ENCODE measurements at regions not wholly inside any gene's neighbourhood (a gene's known extent, or its start where the extent isn't known, plus 50 kb on each side); places are given as distances from the start of the nearest gene placed in this dataset.
A peak's percentile ranks its signal among the peaks of the same experiment; 100 is the strongest.

DNA sequence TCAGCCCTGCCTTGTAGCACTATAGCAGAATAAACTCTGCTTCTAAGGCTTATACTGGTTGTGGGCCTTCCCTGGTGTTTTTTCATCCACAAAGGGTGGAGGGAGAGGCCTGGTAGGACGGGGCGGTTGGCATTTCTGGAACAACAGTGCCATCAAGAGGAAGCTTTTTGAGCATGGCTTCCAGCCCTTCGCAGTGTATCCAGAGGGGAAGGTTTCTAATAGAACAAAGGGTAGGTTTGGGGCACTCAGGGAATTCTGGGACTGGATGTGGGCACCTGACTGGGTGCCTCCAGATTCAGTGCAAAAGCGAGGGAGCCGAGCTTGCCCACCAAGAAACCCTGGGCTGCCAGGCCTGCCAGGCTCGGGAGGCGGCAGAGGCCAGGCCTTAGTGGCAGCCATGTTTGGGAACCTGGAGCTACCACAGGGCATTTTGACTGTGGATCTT is 229.6 kb upstream of the AGTR2 start:
- H3K27me3 Mint-ChIP-seq, result peaks cover 6% of the 10 kb centered on the region
- no peaks in the 10 kb centered on the region for H3K9me3 Mint-ChIP-seq
- H3K27ac Mint-ChIP-seq, result no peak overlapping the region
- no peak overlapping the region for H3K4me3 Mint-ChIP-seq
- H3K4me1 Mint-ChIP-seq (ENCODE audit: low read depth), result peaks cover 8% of the 10 kb centered on the region
- H3K36me3 Mint-ChIP-seq (ENCODE audit: low read depth), result no peaks in the 10 kb centered on the region
- peak; percentile 45 for DNase-seq

DNA sequence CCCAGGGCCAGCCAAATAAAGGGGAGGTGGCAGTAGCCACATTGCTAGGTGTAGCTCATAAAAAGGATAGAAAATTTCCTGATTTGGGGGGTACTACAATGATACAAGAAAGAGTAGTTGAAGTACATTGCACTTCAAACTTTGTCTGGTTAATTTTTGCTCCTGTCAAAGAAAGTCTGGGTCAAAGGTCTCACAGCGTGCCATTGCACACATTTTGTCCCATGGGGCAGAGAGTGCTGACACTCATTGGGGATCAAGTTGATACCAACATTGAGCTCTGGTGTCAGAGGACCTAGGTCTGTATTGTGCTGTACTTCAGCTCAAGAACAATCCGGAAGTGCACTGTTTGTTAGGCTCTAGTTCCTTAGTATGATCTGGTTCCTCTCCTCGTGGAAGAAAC is 229.2 kb upstream of the AGTR2 start:
- H3K36me3 Mint-ChIP-seq (ENCODE audit: low read depth), result no peaks in the 10 kb centered on the region
- H3K27me3 Mint-ChIP-seq, result peaks cover 9% of the 10 kb centered on the region
- no peak for DNase-seq
- peaks cover 8% of the 10 kb centered on the region for H3K4me1 Mint-ChIP-seq (ENCODE audit: low read depth)
- H3K27ac Mint-ChIP-seq, result no peak overlapping the region
- no peaks in the 10 kb centered on the region for H3K9me3 Mint-ChIP-seq
- no peak overlapping the region for H3K4me3 Mint-ChIP-seq

DNA sequence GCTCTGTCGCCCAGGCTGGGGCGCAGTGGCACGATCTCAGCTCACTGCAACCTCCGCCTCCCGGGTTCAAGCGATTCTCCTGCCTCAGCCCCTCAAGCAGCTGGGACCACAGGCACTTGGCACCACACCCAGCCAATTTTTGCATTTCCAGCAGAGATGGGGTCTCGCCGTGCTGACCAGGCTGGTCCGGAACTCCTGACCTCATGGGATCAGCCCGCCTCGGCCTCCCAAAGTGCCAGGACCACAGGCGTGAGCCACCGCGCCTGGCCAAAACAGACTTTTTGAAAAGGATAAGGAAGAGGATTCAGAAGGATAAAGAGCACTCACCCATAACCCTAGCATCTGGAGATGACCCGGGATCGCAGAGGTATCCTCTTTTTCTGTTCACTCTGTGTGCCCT is 224.5 kb upstream of the AGTR2 start:
- Mint-ChIP-seq H3K4me1 (ENCODE audit: low read depth) (no peaks in the 10 kb centered on the region), H3K27me3 (peaks cover 14% of the 10 kb centered on the region), H3K9me3 (no peaks in the 10 kb centered on the region), H3K36me3 (ENCODE audit: low read depth) (no peaks in the 10 kb centered on the region), H3K4me3 (no peak overlapping the region), H3K27ac (no peak overlapping the region)
- DNase-seq, result no peak

DNA sequence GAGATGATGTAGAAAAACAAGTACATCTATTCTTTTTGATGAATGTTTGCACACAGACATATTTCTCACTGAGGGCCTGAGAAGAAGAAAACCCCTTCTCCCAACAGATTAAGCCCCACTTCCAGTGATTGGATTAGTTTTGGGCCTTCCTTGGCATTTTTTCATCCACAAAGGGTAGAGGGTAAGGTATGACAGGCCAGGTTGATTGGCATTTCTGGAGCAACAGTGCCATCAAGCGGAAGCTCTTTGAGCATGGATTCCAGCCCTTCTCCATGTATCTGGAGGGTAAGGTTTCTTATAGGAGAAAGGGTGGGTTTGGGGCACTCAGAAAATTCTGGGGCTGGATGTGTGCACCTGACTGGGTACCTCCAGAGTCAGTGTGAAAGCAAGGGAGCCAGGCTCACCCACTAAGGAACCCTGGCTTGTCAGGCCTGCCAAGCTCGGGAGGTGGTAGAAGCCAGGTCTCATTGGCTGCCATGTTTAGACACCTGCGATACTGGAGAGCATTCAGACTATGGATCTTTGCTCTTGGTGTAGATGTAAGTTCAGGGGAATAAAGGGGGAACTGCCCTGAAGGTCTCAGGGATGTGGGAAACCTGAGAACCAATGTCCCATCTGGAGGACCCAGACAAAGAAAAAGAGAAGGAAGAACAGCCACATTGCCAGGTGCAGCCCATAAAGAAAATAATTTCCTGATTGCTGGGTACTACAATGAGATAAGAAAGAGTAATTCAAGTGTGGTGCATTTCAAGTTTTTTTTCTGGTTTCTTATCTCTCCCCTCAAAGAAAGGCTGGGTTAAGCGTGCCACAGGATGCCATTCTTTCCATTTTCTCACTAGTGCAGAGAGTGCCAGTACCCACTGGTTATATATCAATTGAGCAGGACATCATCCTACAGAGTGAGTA is 222.3 kb upstream of the AGTR2 start:
- Mint-ChIP-seq H3K27me3 (peaks cover 14% of the 10 kb centered on the region), H3K36me3 (ENCODE audit: low read depth) (no peaks in the 10 kb centered on the region), H3K4me1 (ENCODE audit: low read depth) (no peaks in the 10 kb centered on the region), H3K9me3 (no peaks in the 10 kb centered on the region), H3K27ac (no peak overlapping the region), H3K4me3 (no peak overlapping the region)
- DNase-seq, result no peak

DNA sequence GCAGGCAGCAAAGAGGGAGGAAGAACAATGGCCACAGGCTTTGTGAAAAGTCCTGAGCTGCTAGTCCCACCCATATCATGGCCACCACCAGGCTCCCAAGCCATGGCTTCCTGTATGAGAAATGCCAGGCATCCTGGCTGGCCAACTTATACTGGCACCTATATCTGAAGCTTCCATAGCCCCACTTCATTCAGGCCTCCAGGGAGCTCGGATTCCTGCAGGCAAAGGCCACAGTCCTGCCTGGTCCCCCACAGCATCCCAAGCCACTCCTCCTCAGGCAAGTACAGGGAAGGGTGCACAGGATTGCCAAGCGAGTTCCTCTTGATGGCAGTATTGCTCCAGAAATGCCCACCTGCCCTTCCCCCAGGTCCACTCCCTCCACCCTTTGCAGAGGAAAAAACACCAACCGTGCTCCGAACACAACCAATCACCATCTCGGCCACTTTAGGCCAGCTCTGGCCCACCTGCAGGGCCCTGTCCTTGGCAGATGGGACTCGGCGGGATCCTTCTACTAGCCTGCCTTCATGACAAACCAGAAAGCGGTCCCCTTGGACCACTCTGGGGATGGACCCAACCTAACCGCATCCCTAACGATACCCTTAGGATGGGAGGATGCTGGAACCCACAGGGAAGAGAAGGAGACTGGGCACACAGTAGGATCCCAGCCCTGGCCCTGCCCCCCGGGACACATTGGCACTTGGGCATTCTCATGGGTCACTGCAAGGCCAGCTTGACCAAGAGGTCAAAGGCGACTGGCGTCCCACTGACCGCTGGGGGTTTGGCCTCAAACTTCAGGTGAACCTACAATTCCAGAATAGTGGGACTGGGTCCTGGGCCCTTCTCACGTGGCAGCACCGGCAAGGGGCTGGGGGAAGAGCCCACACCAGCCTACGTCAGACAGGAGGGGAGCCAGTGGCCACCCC is 220.4 kb upstream of the AGTR2 start:
- Mint-ChIP-seq H3K36me3 (ENCODE audit: low read depth) (no peaks in the 10 kb centered on the region), H3K4me3 (no peak overlapping the region), H3K27ac (no peak overlapping the region), H3K27me3 (peaks cover 9% of the 10 kb centered on the region), H3K9me3 (no peaks in the 10 kb centered on the region), H3K4me1 (ENCODE audit: low read depth) (no peaks in the 10 kb centered on the region)
- DNase-seq, result peak; percentile 43

DNA sequence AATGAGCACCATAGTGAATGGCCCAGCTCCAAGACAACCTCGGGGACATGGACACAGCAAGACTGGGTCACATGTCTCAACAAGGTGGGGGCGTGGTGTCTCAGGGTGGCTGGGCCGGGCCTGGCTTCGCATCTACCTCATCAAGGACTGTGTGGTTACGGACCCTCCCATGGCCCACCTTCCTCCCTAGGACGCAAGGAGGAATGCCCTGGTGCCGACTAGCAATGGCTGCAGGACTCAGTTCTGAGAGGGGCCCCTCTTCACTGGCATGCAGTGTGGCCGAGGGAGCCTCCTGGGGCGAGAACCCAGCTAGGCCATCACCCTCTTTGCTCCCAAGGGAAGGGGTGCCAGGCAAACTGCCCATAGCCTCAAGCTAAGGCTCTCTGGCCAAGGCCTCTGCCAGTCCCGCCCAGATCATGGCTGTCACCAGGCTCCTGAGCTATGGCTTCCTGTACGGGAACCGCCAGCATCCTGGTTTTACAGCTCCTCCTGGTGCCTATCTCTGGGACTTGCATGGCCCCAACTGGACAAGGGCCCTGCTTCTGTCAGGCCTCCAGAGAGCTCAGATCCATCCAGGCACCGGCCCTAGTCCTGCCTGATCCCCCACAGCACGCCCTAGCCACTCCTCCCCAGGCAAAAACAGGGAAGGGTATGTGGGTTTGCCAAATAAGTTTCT is 218.0 kb upstream of the AGTR2 start:
- peaks cover 10% of the 10 kb centered on the region for H3K27me3 Mint-ChIP-seq
- no peak overlapping the region for H3K27ac Mint-ChIP-seq
- no peaks in the 10 kb centered on the region for H3K4me1 Mint-ChIP-seq (ENCODE audit: low read depth)
- H3K4me3 Mint-ChIP-seq, result no peak overlapping the region
- no peak for DNase-seq
- H3K9me3 Mint-ChIP-seq, result no peaks in the 10 kb centered on the region
- no peaks in the 10 kb centered on the region for H3K36me3 Mint-ChIP-seq (ENCODE audit: low read depth)

DNA sequence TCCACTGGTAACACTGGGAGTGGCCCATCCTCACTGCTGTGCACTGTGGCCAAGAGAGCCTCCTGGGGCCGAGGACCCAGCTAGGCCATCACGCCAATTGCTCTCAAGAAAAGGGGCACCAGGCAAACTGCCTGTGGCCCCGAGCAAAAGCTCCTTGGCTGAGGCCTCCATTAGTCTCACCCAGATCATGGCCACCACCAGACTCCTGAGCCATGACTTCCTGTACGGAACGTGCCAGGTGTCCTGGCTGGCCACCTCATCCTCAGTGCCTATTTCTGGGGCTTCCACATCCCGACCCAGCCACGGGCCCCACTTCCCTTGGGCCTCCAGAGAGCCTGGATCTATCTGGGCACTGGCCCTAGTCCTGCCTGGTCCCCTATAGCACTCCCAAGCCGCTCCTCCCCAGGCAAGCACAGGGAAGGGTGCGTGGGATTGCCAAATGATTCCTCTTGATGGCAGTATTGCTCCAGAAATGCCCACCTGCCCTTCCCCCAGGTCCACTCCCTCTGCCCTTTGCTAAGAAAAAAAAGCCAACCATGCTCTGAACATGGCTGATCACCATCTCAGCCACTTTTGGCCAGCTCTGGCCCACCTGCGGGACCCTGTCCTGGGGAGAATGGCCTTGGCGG is 212.6 kb upstream of the AGTR2 start:
- Mint-ChIP-seq H3K9me3 (no peaks in the 10 kb centered on the region), H3K4me1 (ENCODE audit: low read depth) (no peaks in the 10 kb centered on the region), H3K36me3 (ENCODE audit: low read depth) (no peaks in the 10 kb centered on the region), H3K27me3 (peaks cover 43% of the 10 kb centered on the region), H3K27ac (no peak overlapping the region), H3K4me3 (no peak overlapping the region)
- DNase-seq, result no peak

DNA sequence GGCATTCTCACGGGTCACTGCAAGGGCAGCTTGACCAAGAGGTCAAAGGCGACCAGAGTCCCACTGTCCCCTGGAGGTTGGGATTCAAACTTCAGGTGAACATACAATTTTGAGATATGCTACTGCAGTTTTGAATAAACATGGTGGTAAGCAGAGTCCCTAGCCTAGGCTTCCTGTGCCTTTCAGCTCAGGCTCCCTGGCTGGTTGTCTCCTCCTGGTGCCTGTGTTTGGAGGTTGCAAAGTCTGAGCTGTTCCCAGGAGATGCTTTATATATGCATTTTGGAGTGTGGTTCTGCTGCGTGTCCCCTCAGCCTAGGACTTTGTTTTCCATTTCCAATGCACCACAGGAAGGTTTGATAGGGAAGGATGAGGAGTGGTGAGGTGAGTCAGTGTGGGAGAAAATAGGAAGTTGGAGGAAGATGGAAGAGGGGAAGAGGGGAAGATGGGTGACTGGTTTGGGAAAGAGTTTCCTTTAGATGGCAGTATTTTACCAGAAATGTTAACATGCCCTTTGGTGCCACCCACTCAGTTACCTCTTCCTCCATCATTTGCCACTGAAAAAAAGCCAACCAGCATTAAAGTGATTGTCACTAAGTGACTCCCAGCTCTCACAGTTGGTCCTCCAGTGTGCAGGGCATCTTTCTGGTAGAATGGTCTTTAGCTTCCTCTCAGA is 211.7 kb upstream of the AGTR2 start:
- H3K4me1 Mint-ChIP-seq (ENCODE audit: low read depth), result no peaks in the 10 kb centered on the region
- H3K9me3 Mint-ChIP-seq, result no peaks in the 10 kb centered on the region
- no peak for DNase-seq
- no peak overlapping the region for H3K27ac Mint-ChIP-seq
- no peak overlapping the region for H3K4me3 Mint-ChIP-seq
- no peaks in the 10 kb centered on the region for H3K36me3 Mint-ChIP-seq (ENCODE audit: low read depth)
- H3K27me3 Mint-ChIP-seq, result peaks cover 50% of the 10 kb centered on the region

DNA sequence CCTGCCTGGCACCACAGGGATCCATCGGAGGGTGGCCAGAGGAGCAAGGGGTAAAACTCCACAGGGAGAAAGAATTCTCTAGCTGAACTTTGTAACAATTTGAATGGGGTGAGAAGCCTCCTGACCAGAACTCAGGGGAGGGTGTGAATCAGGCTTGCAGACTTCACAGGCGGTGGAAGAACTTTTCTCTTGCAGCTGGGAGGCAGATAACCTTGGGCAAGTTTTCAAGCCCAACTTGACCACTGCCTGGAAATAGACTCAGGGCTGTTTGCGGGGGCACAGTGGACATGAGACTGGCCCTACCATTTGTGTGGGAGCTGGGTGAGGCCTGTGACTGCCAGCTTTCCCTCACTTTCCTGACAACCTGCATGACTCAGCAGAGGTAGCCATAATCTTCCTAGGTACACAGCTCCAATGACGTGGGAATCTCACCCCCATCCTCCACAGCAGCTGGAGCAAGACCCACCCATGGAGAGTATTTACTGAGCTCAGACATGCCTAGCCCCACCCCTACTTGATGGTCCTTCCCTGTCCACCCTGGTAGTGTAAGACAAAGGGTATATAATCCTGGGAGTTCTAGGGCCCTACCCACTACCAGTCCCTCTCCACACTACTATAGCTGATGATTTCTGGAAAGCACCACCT is 210.0 kb upstream of the AGTR2 start:
- H3K27me3 Mint-ChIP-seq, result peaks cover 59% of the 10 kb centered on the region
- H3K36me3 Mint-ChIP-seq (ENCODE audit: low read depth), result no peaks in the 10 kb centered on the region
- no peak overlapping the region for H3K27ac Mint-ChIP-seq

DNA sequence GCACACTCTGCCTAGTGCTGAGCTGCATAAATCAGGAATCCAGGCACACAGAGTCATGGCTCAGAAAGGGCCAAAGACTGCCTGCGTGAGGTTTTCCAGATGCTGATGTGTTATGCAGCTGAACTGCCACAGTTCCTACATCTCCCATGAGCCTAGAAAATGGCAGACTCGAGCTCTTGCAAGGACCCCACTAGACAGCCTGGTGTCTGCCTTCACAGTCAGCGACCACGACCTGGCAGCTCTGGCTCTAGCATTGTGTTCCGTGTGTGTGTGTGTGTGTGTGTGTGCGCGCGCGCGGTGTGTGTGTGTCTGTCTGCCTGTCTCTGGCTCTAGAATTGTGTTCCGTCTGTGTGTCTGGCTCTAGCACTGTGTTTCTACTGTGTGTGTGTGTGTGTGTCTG is 203.6 kb upstream of the AGTR2 start:
- DNase-seq, result no peak
- Mint-ChIP-seq H3K9me3 (no peaks in the 10 kb centered on the region), H3K4me1 (ENCODE audit: low read depth) (no peaks in the 10 kb centered on the region), H3K27ac (no peak overlapping the region), H3K4me3 (no peak overlapping the region), H3K36me3 (ENCODE audit: low read depth) (no peaks in the 10 kb centered on the region), H3K27me3 (peaks cover 67% of the 10 kb centered on the region)

More for the DNA sequence above, 210.0 kb upstream of the AGTR2 start:
- DNase-seq, result no peak
- H3K4me3 Mint-ChIP-seq, result no peak overlapping the region
- H3K4me1 Mint-ChIP-seq (ENCODE audit: low read depth), result no peaks in the 10 kb centered on the region
- no peaks in the 10 kb centered on the region for H3K9me3 Mint-ChIP-seq

DNA sequence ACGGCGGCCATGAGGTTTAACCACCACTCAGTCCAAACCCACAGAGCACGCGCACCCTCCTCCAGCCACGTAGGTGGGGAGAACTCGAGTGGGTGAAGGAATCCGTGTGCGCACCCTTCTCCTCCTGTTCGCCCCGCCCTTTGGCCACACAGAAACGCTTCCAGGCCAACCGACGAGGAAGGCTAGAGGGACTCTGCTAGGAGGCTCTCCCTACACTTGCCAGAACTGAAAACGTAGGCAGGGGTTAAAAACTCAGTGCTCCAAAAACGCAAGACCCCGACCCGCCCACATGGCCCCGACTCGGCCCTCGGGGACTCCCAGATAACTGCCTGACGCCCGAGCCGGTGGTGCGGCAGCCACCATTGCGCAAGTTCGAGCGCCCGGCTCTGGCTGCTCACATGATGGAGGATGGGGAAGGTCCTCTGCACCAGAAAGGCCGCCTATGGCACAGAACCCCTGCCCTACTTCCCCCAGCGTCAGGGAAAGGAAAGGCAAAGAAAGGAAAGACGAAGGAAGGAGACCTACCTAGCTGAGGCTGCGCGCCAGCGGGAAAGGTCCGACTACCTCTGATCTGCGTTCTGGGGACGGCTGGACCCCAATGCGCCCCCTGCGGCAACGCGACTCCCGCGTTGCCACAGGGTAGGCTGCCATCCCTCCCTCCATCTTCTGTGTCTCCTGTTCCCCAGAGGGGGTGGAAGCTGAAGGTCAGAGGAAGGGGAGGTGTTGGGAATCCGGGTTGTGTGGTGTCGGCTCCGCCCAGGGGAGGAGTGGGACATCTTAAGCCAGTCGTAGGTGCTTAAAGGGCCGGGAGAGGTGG is 201.9 kb upstream of the AGTR2 start:
- no peaks in the 10 kb centered on the region for H3K9me3 Mint-ChIP-seq
- peaks cover 55% of the 10 kb centered on the region for H3K27me3 Mint-ChIP-seq
- no peaks in the 10 kb centered on the region for H3K4me1 Mint-ChIP-seq (ENCODE audit: low read depth)
- H3K36me3 Mint-ChIP-seq (ENCODE audit: low read depth), result no peaks in the 10 kb centered on the region
- H3K4me3 Mint-ChIP-seq, result no peak overlapping the region
- H3K27ac Mint-ChIP-seq, result no peak overlapping the region
- DNase-seq, result no peak

DNA sequence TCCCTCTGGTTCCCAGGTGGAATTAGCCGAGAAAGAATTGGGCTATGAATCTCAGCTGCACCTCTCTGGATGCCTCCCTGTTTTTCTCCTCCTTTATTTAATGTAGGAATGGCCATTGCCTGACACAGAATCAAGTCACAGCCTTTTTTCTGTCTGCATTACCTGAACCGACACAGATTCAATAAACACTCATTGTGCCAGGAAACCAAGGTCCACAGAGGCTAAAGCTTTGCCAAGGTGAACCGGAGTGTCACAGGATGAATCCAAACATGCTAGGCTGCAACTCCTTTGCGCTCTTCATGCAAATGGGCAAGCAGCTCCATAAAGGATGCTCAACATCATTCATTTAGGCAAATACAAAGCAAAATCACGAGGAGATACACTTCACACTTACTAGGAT is 199.8 kb upstream of the AGTR2 start:
- H3K9me3 Mint-ChIP-seq, result peaks cover 4% of the 10 kb centered on the region
- H3K27me3 Mint-ChIP-seq, result peaks cover 45% of the 10 kb centered on the region
- no peak for DNase-seq
- H3K4me1 Mint-ChIP-seq (ENCODE audit: low read depth), result no peaks in the 10 kb centered on the region
- no peak overlapping the region for H3K4me3 Mint-ChIP-seq
- H3K27ac Mint-ChIP-seq, result no peak overlapping the region
- H3K36me3 Mint-ChIP-seq (ENCODE audit: low read depth), result no peaks in the 10 kb centered on the region

DNA sequence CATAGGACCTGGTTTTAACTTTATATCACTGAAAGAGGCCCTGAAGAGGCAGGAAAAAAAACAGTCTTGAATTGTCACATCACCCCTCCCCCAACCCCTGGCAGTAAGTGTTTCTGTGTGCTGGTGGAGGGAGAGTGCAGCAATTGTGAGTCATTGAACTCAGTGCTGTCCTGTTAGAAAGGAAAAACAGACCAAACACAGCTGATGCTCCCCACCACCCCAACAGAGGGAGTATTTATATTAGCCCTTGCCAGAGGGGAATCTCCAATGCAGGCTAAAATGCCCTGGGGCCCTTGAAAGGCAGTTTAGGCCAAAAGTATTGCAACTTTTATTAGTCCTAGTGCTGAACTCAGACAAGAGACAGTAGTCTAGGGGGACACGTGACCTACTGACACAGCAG is 197.8 kb upstream of the AGTR2 start:
- H3K9me3 Mint-ChIP-seq, result peaks cover 4% of the 10 kb centered on the region
- peaks cover 31% of the 10 kb centered on the region for H3K27me3 Mint-ChIP-seq
- no peak for DNase-seq
- H3K4me3 Mint-ChIP-seq, result no peak overlapping the region
- no peaks in the 10 kb centered on the region for H3K4me1 Mint-ChIP-seq (ENCODE audit: low read depth)
- H3K36me3 Mint-ChIP-seq (ENCODE audit: low read depth), result no peaks in the 10 kb centered on the region
- no peak overlapping the region for H3K27ac Mint-ChIP-seq
